ENCODE measurements at regions not wholly inside any gene's neighbourhood (a gene's known extent, or its start where the extent isn't known, plus 50 kb on each side); places are given as distances from the start of the nearest gene placed in this dataset.
"Not testable (repeated sequence)": the region's sequence is repeated elsewhere in the genome, so short reads cannot be mapped to it uniquely, and the experiment has no call there.

DNA sequence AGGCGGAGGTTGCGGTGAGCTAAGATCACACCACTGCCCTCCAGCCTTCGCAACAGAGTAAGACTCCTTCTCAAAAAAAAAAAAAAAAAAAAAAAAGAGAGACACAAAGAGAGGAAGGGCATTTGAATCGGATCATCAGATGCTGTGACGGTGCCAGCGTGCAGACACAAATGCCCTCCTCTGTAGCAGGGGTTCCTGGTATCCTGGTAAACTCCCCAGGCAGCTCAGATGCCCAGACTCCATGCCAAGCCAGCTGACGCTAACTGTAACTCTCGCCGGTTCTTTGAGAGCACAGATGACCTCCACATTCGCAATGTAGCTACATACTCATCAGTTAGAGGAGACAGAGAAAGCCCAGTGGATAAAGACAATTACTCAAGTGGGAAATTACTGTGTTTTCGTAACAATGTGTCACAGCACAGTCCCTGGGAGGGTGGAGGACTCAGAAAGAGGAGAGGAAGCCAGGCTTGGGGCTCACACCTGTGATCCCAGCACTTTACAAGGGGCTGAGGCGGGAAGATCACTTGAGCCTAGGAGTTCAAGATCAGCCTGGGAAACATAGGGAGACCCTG is 153.1 kb downstream of the BRD1 start:
- DNase-seq = no peak

DNA sequence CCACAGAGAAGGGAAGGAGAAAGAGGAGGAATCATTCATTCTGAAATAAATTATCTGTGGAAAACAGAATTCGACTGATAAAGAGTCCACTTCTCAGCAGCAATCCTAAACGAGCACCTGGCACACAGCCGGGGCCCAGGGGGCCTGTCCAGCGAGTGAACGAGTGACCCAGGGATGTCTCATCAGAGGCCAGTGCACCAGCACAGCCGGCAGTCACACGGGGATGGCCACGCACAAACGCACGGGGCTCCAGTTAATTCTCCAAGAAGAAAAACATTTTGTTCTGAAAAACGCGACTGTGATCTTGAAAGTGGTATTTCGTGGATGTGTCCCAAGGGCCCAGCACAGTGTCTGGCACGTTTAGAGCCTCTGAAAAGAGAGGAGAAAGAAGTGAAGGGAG is 154.6 kb downstream of the BRD1 start:
- DNase-seq = no peak

- DNase-seq = no peak
Measured at GRCh38 chr22:49672014-49672516, 155.6 kb downstream of the BRD1 start.

DNA sequence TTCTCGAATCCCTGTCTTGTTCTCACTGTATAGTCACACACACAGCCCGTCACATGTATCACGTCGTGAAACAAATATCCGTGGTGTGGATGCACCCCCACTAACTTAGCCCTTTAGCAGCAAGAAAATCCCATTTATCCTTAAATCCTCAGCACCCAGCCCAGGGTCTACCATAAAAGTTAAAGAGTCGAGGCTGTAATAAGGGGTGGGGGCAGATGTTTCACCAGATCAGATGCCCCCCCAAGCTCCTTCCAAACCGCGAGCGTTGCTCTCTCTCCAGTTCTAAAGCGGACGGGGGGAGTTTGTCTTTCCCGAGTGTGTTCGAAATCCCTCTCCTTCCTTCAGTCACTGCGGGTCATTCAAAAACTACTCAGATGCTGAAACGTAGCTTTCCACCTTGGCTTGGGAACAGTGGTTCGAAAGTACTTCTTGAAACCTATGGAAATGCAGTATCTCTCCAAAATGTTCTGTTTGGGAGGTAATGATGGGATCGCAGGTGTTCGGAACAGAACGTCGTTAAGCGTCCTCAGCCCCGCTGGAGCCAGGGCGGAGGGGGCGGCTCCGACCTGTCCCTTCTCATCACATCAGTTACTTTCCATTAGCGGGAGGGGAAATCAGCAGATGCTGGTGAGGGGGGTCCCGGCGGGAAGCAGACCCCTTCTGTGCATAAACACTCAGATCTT is 156.2 kb downstream of the BRD1 start:
- DNase-seq = no peak

- peak; percentile 38 for DNase-seq
Measured at GRCh38 chr22:49670456-49671330, 157.0 kb downstream of the BRD1 start.

DNA sequence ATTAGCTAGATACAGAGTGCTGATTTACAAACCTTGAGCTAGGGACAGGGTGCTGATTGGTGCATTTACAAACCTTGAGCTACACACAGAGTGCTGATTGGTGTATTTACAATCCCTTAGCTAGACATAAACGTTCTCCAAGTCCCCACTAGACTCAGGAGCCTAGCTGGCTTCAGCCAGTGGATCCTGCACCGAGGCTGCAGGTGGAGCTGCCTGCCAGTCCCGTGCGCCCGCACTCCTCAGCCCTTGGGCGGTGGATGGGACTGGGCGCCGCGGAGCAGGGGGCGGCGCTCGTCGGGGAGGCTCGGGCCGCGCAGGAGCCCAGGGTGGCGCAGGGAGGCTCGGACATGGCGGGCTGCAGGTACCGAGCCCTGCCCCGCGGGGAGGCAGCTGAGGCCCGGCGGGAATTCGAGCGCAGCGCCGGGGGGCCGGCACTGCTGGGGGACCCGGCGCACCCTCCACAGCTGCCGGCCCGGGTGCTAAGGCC is 157.7 kb downstream of the BRD1 start:
- not testable (repeated sequence) for DNase-seq

- not testable (repeated sequence) for DNase-seq
Measured at GRCh38 chr22:49669427-49669968, 158.2 kb downstream of the BRD1 start.

GRCh38 chr22:49668402-49668801 is 159.3 kb downstream of the BRD1 start:
- no peak for DNase-seq

DNA sequence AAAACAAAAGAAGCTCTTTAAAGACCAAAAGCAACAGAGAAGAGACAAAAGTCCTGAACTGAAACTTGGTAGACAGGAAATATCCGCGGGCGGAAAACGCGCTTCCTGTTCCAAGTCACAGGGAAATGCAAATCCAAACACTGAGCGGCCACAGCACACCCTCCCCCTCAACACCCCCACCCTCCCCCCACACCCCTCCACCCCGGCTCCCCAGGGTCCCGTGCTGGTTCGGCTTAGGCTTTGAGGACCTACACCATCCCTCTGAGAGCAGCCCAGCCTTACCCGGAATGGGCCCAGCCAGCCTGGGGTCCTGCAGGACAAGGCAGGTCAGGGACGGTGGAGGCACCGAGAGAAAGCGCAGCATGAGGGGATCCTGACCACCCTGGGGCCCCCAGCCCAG is 160.4 kb downstream of the BRD1 start:
- peak; percentile 22 for DNase-seq

DNA sequence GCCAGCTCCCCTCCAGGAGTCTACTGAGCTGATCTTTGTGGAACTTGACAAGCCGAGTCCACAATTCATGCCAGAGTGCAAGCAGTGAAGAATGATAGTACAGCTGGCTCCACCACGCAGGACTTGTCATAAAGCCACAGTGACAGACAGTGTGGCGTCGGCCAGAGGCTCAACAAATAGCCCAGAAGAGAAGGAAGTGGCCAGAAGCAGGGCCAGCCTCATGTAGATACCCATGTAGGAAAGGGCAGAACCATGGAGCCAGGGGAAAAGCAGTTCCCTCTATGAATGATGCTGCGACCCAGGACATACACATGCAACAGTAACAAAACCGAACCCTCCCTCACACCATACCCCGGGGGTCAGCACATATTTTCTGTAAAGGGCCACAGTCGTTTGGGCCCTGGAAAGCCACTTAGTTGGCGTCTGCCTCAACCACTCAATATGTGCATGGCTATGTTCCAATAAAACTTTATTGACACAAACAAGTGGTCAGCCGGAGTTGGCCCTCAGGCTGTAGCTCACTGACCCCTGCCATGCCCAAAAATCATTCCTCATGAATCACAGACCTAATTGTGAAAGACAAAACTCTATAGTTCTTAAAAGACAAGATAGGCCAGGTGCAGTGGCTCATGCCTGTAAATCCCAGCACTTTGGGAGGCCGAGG is 161.4 kb downstream of the BRD1 start:
- DNase-seq = no peak

DNA sequence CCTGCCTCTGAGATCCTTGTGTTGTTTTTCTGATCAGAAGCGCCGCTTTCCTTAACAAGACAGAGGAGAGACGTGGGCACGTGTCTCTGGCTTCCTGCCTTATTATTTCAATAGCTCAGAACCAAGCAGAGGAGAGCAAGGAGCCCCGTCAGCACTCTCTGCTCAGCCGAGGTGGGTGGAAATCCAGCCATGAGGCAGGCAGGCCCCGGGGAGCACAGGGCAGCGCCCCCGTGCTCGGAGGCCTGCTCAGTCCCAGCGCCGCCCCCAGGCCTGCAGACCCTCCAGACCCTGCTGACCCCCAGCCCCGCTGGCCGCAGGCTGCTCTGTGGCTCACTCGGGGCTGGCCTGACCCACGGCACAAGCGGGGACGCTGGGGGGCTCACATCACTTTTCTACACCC is 162.8 kb downstream of the BRD1 start:
- DNase-seq = no peak

- DNase-seq = no peak
Measured at GRCh38 chr22:49664371-49664881, 163.2 kb downstream of the BRD1 start.

DNA sequence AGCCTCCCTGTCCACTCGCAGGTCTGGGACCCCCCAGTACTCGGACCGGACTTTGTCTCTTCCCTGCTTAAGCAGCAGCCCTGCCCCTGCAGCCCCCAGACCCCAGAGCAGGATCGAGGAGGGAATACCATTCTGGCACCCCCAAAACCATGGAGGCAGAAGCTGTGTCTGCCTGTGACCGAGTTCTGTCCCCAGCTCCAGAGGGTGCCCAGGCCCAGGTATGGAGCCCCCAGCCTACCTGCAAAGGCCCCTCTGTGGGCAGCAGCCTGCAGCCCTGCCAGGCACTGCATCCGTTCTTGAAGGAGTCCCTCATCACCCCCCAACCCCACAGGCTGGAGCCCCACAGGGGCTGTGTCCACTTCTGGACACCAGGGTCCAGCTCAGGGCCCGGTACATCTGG is 163.8 kb downstream of the BRD1 start:
- no peak for DNase-seq

GRCh38 chr22:49663311-49663711 is 164.4 kb downstream of the BRD1 start:
- no peak for DNase-seq

DNA sequence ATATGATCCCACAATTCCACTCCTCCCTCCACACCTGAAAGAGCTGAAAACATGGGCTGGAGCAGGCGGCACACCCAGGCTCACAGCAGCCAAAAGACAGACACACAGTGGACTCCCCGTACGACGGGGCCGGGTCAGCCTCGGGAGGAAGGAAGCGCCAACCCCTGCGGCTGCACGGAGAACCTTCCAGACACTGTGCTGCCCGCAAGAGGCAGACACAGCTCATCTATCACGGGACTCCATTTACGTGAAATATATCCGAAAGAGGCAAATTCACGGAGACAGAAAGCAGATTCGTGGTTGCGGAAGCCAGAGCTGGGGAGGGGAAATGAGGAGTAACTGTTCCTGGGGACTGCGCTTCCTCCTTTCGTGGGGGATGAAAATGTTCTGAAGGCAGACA is 165.0 kb downstream of the BRD1 start:
- no peak for DNase-seq

GRCh38 chr22:49660794-49661781 is 166.6 kb downstream of the BRD1 start:
- no peak for DNase-seq

DNA sequence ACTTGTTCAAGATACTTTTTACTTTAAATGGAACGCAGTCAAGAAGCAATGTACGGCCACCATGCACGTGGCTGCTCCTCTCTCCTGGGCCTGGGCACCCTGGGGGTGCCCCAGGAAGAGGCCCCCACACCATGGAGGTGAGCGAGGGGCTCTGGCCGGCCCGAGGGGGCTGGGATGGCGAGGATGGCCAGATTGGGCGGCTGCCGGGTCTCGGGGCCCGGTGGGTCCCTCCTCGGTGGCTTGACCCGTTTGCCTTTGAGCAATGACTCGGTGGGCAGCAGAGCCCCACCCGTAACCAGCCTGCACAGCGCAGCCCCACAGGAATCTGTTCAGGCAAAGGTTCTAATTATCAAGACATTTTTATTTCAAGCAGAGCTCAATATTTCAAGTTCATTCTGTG is 167.4 kb downstream of the BRD1 start:
- DNase-seq = no peak

GRCh38 chr22:49659924-49660315 is 167.8 kb downstream of the BRD1 start:
- DNase-seq = no peak

GRCh38 chr22:49659281-49659923 is 168.3 kb downstream of the BRD1 start:
- no peak for DNase-seq

DNA sequence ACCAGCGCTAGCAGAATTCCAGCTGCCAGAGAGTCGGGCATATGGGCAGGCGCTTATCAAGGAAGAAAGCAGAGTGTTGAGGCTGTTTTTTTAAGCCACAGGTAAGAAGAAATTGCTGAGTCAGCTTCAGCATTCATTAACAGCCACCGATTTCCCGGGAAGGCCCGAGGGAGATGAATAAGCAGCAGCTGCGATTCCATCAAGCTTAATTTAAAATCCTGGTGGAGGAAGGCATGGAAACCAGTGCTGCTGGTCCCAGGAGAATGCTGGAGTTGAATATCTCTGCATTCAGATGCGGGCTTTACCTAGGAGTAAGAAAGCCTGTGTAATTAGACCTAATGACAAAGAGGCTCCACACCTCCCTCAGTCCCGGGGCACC is 168.8 kb downstream of the BRD1 start:
- DNase-seq = no peak
